Osteoblast (primary cell): ENCODE measurements at regions not wholly inside any gene's neighbourhood (a gene's known extent, or its start where the extent isn't known, plus 50 kb on each side); places are given as distances from the start of the nearest gene placed in this dataset.
"Not testable (repeated sequence)": the region's sequence is repeated elsewhere in the genome, so short reads cannot be mapped to it uniquely, and the experiment has no call there.

Experiments used
- DNase-seq: peaks from one replicate; pipeline ENCODE4 v3.0.0; 2011; ENCODE audit warnings: low spot score, mixed read lengths; ENCODE audit not compliant: insufficient read length; ENCODE audit errors: missing footprints
- H2AFZ ChIP-seq: 2 replicates; pipeline ENCODE4 v1.6.0; 2011; ENCODE audit warnings: mild to moderate bottlenecking, low read length
- H3K27ac ChIP-seq: 2 replicates; pipeline ENCODE4 v1.5.1; 2011; ENCODE audit warnings: mild to moderate bottlenecking, low read depth, low read length, moderate library complexity
- H3K27me3 ChIP-seq: 2 replicates; pipeline ENCODE4 v1.6.0; 2012; ENCODE audit warnings: mild to moderate bottlenecking, control low read depth, inconsistent platforms, low read length, moderate library complexity; ENCODE audit not compliant: insufficient read depth
- H3K36me3 ChIP-seq: 2 replicates; pipeline ENCODE4 v1.5.1; 2011; ENCODE audit warnings: mild to moderate bottlenecking, low read length, control low read depth, moderate library complexity; ENCODE audit not compliant: insufficient read depth
- H3K4me1 ChIP-seq: 2 replicates; pipeline ENCODE4 v1.5.1; 2011; ENCODE audit warnings: mild to moderate bottlenecking, low read length, control low read depth, moderate library complexity; ENCODE audit not compliant: insufficient read depth
- H3K4me2 ChIP-seq: 2 replicates; pipeline ENCODE4 v1.6.0; 2011; ENCODE audit warnings: mild to moderate bottlenecking, low read length; ENCODE audit not compliant: insufficient read depth
- H3K4me3 ChIP-seq: fragments of 200-600 bp; sonication (generic); 3 replicates; pipeline ENCODE4 v1.5.1; 2012; ENCODE audit warnings: mild to moderate bottlenecking, low read length, inconsistent platforms; ENCODE audit not compliant: insufficient read depth
- H3K79me2 ChIP-seq: 2 replicates; pipeline ENCODE4 v1.6.0; 2012; ENCODE audit warnings: mild to moderate bottlenecking, low read length, control low read depth, inconsistent platforms; ENCODE audit not compliant: insufficient read depth
- H3K9me3 ChIP-seq: 2 replicates; pipeline ENCODE4 v1.5.1; 2011; ENCODE audit warnings: low read depth, low read length, control low read depth
- H4K20me1 ChIP-seq: 2 replicates; pipeline ENCODE4 v1.6.0; 2012; ENCODE audit warnings: mild to moderate bottlenecking, low read length, control low read depth; ENCODE audit not compliant: insufficient read depth
- CTCF ChIP-seq: IDR thresholded peaks from 2 replicates; pipeline ENCODE4 v1.5.1; 2011; ENCODE audit warnings: mild to moderate bottlenecking, low read depth, low read length, moderate library complexity; ENCODE audit errors: extremely low read depth

GRCh38 chr14:81619816-81620215 is 86.2 kb upstream of the SEL1L start:
- Histone ChIP-seq H2AFZ (no peak overlapping the region), H3K79me2 (no peaks in the 10 kb centered on the region), H3K27ac (no peak overlapping the region), H3K27me3 (no peaks in the 10 kb centered on the region), H3K36me3 (no peaks in the 10 kb centered on the region), H3K4me1 (no peaks in the 10 kb centered on the region), H4K20me1 (no peaks in the 10 kb centered on the region), H3K4me2 (no peak overlapping the region), H3K9me3 (no peaks in the 10 kb centered on the region), H3K4me3 (no peak overlapping the region)
- no peak for DNase-seq
- no peak for TF ChIP-seq CTCF

- not testable (repeated sequence) for H3K36me3 ChIP-seq, DNase-seq, H3K27ac ChIP-seq, H3K79me2 ChIP-seq, H3K27me3 ChIP-seq, H3K4me3 ChIP-seq, H3K4me2 ChIP-seq, H4K20me1 ChIP-seq, H2AFZ ChIP-seq, H3K4me1 ChIP-seq, H3K9me3 ChIP-seq
Measured at GRCh38 chr14:81623771-81624396, 90.2 kb upstream of the SEL1L start.

GRCh38 chr14:81625343-81625742 is 91.7 kb upstream of the SEL1L start:
- Histone ChIP-seq H3K4me2 (no peak overlapping the region), H3K4me1 (no peaks in the 10 kb centered on the region), H3K27me3 (no peaks in the 10 kb centered on the region), H4K20me1 (no peaks in the 10 kb centered on the region), H3K79me2 (no peaks in the 10 kb centered on the region), H3K27ac (no peak overlapping the region), H3K36me3 (no peaks in the 10 kb centered on the region), H3K4me3 (no peak overlapping the region), H2AFZ (no peak overlapping the region), H3K9me3 (no peaks in the 10 kb centered on the region)
- no peak for TF ChIP-seq CTCF
- no peak for DNase-seq

- H3K4me3 ChIP-seq: no peak overlapping the region
- no peaks in the 10 kb centered on the region for H4K20me1 ChIP-seq
Measured at GRCh38 chr14:81632157-81632556, 98.5 kb upstream of the SEL1L start.

More at GRCh38 chr14:81632157-81632556, 98.5 kb upstream of the SEL1L start:
- no peaks in the 10 kb centered on the region for H3K79me2 ChIP-seq
- DNase-seq: no peak
- H3K4me1 ChIP-seq: no peaks in the 10 kb centered on the region
- no peaks in the 10 kb centered on the region for H3K36me3 ChIP-seq
- no peaks in the 10 kb centered on the region for H3K9me3 ChIP-seq
- no peaks in the 10 kb centered on the region for H3K27me3 ChIP-seq
- no peak overlapping the region for H2AFZ ChIP-seq
- TF ChIP-seq CTCF: no peak
- no peak overlapping the region for H3K4me2 ChIP-seq
- H3K27ac ChIP-seq: no peak overlapping the region
